Calu3 (cell line): ENCODE measurements at regions not wholly inside any gene's neighbourhood (a gene's known extent, or its start where the extent isn't known, plus 50 kb on each side); places are given as distances from the start of the nearest gene placed in this dataset.

Experiments used
- BruUV-seq: library from RNA; stranded (reverse); fragments of 400-500 nt; replicated peaks from 2 replicates; lab custom pipeline; 2021; lab: Mats Ljungman, UMichigan
- CTCF ChIA-PET: fragments of 300-600 bp; sonication (Branson Sonifier 250); formaldehyde crosslinking; loops from one replicate; lab custom pipeline; 2022; ENCODE audit warnings: antibody characterized with exemption; lab: Charles Lee
- DNase-seq: peaks from one replicate; pipeline ENCODE4 v3.0.0; 2022
- H3K27ac Mint-ChIP-seq: one replicate; pipeline ENCODE4 v1.8.0; 2022; ENCODE audit warnings: mixed read lengths; ENCODE audit not compliant: unreplicated experiment
- H3K27me3 Mint-ChIP-seq: one replicate; pipeline ENCODE4 v1.8.0; 2022; ENCODE audit warnings: mixed read lengths; ENCODE audit not compliant: unreplicated experiment
- H3K36me3 Mint-ChIP-seq: one replicate; pipeline ENCODE4 v1.8.0; 2022; ENCODE audit warnings: mild to moderate bottlenecking, moderate library complexity, mixed read lengths; ENCODE audit not compliant: insufficient read depth, unreplicated experiment
- H3K4me1 Mint-ChIP-seq: one replicate; pipeline ENCODE4 v1.8.0; 2022; ENCODE audit warnings: mild to moderate bottlenecking, low read depth, mixed read lengths; ENCODE audit not compliant: unreplicated experiment
- H3K4me3 Mint-ChIP-seq: one replicate; pipeline ENCODE4 v1.8.0; 2022; ENCODE audit warnings: mild to moderate bottlenecking, low read depth, moderate library complexity, mixed read lengths; ENCODE audit not compliant: unreplicated experiment
- H3K9me3 Mint-ChIP-seq: one replicate; pipeline ENCODE4 v1.8.0; 2022; ENCODE audit warnings: low read depth, mixed read lengths; ENCODE audit not compliant: unreplicated experiment
- intact Hi-C: fragments of 100-400 bp; cut with micrococcal nuclease; formaldehyde crosslinking; loops from one replicate; pipeline ENCODE4 v1.10.0; 2022; ENCODE audit not compliant: unreplicated experiment
- TF ChIP-seq, protein P1 (sequence below): fragments of 200-600 bp; IDR thresholded peaks from one replicate; pipeline ENCODE4 v1.8.0; 2022; ENCODE audit warnings: antibody characterized with exemption; ENCODE audit not compliant: unreplicated experiment

DNA sequence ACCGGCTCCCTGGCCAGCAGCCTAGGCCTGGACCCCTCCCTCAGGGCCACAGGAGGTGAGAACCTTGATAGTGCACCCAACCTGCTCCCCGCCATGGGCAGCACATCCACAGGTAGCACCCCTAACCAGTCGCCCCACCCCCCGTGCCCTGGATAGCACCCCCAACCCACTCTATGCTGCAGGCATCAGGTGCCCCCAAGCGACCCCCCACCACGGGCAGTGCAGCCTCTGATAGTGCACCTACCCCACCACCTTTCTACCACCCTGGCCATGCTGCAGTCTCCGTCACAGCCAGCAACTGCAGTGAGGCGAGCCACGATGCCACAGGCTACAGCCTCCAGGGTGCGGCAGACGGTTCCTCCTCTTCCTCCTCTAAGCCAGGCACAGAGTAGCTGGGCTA lies 55.6 kb downstream of the SOWAHC start:
- no peak overlapping the region for H3K27ac Mint-ChIP-seq
- peaks cover 9% of the 10 kb centered on the region for H3K27me3 Mint-ChIP-seq
- TF ChIP-seq, protein P1, sequence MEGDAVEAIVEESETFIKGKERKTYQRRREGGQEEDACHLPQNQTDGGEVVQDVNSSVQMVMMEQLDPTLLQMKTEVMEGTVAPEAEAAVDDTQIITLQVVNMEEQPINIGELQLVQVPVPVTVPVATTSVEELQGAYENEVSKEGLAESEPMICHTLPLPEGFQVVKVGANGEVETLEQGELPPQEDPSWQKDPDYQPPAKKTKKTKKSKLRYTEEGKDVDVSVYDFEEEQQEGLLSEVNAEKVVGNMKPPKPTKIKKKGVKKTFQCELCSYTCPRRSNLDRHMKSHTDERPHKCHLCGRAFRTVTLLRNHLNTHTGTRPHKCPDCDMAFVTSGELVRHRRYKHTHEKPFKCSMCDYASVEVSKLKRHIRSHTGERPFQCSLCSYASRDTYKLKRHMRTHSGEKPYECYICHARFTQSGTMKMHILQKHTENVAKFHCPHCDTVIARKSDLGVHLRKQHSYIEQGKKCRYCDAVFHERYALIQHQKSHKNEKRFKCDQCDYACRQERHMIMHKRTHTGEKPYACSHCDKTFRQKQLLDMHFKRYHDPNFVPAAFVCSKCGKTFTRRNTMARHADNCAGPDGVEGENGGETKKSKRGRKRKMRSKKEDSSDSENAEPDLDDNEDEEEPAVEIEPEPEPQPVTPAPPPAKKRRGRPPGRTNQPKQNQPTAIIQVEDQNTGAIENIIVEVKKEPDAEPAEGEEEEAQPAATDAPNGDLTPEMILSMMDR, result no peak
- H3K9me3 Mint-ChIP-seq, result no peaks in the 10 kb centered on the region
- no peak for DNase-seq
- peaks cover 4% of the 10 kb centered on the region for H3K4me1 Mint-ChIP-seq
- intact Hi-C loops, result no loop called here
- CTCF ChIA-PET, result no interaction called here
- H3K4me3 Mint-ChIP-seq, result no peak overlapping the region
- no peaks in the 10 kb centered on the region for H3K36me3 Mint-ChIP-seq
- BruUV-seq, result no TSS peak

- CTCF ChIA-PET, result no interaction called here
- Mint-ChIP-seq H3K27ac (no peak overlapping the region), H3K4me3 (no peak overlapping the region), H3K27me3 (peaks cover 9% of the 10 kb centered on the region), H3K36me3 (no peaks in the 10 kb centered on the region), H3K9me3 (no peaks in the 10 kb centered on the region), H3K4me1 (peaks cover 15% of the 10 kb centered on the region)
- BruUV-seq, result no TSS peak
- no peak for DNase-seq
- intact Hi-C loops, result no loop called here
- TF ChIP-seq, protein P1, result no peak
Measured at GRCh38 chr2:109670556-109671411, 56.6 kb downstream of the SOWAHC start.

DNA sequence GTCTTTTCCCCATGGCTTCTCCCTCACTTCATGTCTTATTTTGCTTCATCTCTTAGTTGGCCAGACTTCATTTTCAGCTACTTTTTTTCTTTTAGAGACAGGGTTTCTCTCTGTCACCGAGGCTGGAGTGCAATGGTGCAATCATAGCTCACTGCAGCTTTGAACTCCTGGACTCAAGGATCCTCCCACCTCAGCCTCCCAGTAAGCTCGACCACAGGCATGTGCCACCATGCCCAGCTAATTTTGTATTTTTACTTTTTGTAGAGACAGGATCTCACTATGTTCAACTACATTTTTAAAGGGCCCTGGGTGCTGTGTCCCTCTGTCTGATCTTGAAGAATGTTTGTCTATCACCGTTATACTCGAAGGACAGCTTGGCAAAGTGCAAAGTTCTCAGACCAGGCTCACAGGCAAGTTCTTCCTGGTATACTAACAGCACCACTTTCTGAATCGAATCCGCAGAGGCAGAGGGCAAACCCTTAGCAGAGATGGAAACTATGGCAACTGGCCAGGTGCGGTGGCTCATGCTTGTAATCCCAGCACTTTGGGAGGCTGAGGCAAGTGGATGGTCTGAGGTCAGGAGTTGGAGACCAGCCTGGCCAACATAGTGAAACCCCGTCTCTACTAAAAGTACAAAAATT lies 60.9 kb downstream of the SOWAHC start:
- no peak overlapping the region for H3K27ac Mint-ChIP-seq
- CTCF ChIA-PET, result no interaction called here
- BruUV-seq, result no TSS peak

DNA sequence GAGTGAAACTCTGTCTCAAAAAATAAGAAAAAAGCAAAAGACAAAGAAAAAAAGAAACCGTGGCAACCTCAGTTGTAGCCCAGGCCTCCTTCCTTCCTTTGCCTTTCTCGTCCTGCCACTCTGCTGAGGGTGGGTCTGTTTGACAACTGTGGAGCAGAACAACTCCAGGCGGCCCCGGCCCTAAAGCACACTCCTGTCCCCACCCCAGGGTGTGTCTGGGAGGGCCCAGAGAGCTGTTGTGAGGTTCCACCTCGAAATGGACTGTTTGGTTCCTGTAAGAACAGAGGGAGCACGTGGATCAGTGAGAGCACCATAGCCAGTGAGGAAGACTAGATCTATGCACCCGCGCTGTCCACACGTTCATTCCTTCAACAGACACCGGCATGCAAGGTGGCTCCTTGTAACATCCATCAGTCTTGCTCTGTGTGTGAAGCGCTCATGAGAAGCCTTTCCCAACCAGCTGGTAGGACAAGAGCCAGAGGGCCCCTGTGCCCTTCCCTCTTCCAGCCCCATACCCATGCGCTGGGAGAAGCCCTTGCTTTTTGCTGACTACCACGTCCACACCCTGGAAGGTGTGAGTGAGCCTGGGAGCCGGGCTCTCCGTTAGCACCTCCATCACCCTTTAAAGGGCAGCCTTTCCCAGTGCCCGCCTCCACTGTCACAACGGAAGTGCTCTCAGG lies 61.6 kb downstream of the SOWAHC start:
- no peak for DNase-seq
- TF ChIP-seq, protein P1, result no peak
- CTCF ChIA-PET, result no interaction called here
- no peaks in the 10 kb centered on the region for H3K36me3 Mint-ChIP-seq
- intact Hi-C loops, result no loop called here
- H3K4me1 Mint-ChIP-seq, result peaks cover 31% of the 10 kb centered on the region
- H3K9me3 Mint-ChIP-seq, result no peaks in the 10 kb centered on the region
- H3K27ac Mint-ChIP-seq, result no peak overlapping the region
- no TSS peak for BruUV-seq
- H3K27me3 Mint-ChIP-seq, result no peaks in the 10 kb centered on the region
- no peak overlapping the region for H3K4me3 Mint-ChIP-seq

More for the DNA sequence above, 60.9 kb downstream of the SOWAHC start:
- Mint-ChIP-seq H3K4me1 (peaks cover 25% of the 10 kb centered on the region), H3K9me3 (no peaks in the 10 kb centered on the region), H3K36me3 (no peaks in the 10 kb centered on the region), H3K4me3 (no peak overlapping the region), H3K27me3 (no peaks in the 10 kb centered on the region)
- peak; percentile 35 for DNase-seq
- TF ChIP-seq, protein P1, result no peak
- intact Hi-C loops, result no loop called here
